A549 (cell line): ENCODE measurements at regions not wholly inside any gene's neighbourhood (a gene's known extent, or its start where the extent isn't known, plus 50 kb on each side); places are given as distances from the start of the nearest gene placed in this dataset.

Experiments
- CTCF ChIP-seq: fragments of >200 bp; sonication (Bioruptor Twin); formaldehyde crosslinking; IDR thresholded peaks from 3 replicates; pipeline ENCODE4 v1.5.1; 2016
- FOSB ChIP-seq: fragments of 250-450 bp; sonication (Bioruptor Pico); IDR thresholded peaks from 2 replicates; pipeline ENCODE4 v1.5.0; 2020; ENCODE audit warnings: mild to moderate bottlenecking, moderate library complexity
- HMGXB4 ChIP-seq: fragments of 250-450 bp; sonication (Bioruptor Pico); IDR thresholded peaks from 2 replicates; pipeline ENCODE4 v1.5.0; 2021; ENCODE audit warnings: mild to moderate bottlenecking, moderate library complexity, borderline replicate concordance
- MAZ ChIP-seq: fragments of 150-350 bp; IDR thresholded peaks from 2 replicates; pipeline ENCODE4 v1.6.1; 2014; ENCODE audit warnings: antibody characterized with exemption, low read depth, low read length, borderline replicate concordance
- MYC ChIP-seq: IDR thresholded peaks from 2 replicates; pipeline ENCODE4 v1.6.1; 2012; ENCODE audit warnings: mild to moderate bottlenecking, inconsistent platforms, low read length, improper control_type of control experiment, borderline replicate concordance
- NR3C1 ChIP-seq: fragments of >200 bp; sonication (Bioruptor Twin); formaldehyde crosslinking; IDR thresholded peaks from 3 replicates; pipeline ENCODE4 v1.6.1; 2017
- POLR2AphosphoS2 ChIP-seq: conservative IDR thresholded peaks from 2 replicates; pipeline ENCODE4 v1.6.1; 2012; ENCODE audit warnings: low read length, improper control_type of control experiment, inconsistent platforms
- RCOR1 ChIP-seq: fragments of 150-350 bp; IDR thresholded peaks from 2 replicates; pipeline ENCODE4 v1.6.1; 2014; ENCODE audit warnings: antibody characterized with exemption, low read length, low read depth
- SMC3 ChIP-seq: fragments of >200 bp; sonication (Bioruptor Twin); formaldehyde crosslinking; IDR thresholded peaks from 3 replicates; pipeline ENCODE4 v1.6.1; 2018; ENCODE audit warnings: inconsistent platforms

- TF ChIP-seq CTCF (no peak), RCOR1 (no peak), SMC3 (no peak), NR3C1 (no peak), HMGXB4 (CRISPR knock-in tag) (no peak), MYC (no peak), FOSB (CRISPR knock-in tag) (no peak), MAZ (no peak), POLR2AphosphoS2 (no peak)
Observed at GRCh38 chr2:236704887-236705286, 135.3 kb downstream of the ACKR3 start.
